ENCODE measurements at regions not wholly inside any gene's neighbourhood (a gene's known extent, or its start where the extent isn't known, plus 50 kb on each side); places are given as distances from the start of the nearest gene placed in this dataset.

- no peak for TF ChIP-seq ZBTB10 (tag by site-specific recombination; IDR thresholded peaks at IDR 0.05)
- TF ChIP-seq ZNF2 (tag by site-specific recombination; IDR thresholded peaks at IDR 0.05), result no peak
- no peak for TF ChIP-seq ZNF223 (tag by site-specific recombination; IDR thresholded peaks at IDR 0.05)
- TF ChIP-seq ZNF544 (tag by site-specific recombination; IDR thresholded peaks at IDR 0.05), result no peak
- TF ChIP-seq ZBTB17 (tag by site-specific recombination; IDR thresholded peaks at IDR 0.05), result no peak
These were observed 61.4 kb downstream of the TMEM100 start (continued) for GRCh38 chr17:55661256-55661758.

- H3K36me3 ChIP-seq (ENCODE audit: control insufficient read depth in 2 of 2, insufficient read depth in 1 of 2, low read length in 2 of 2), result no peaks in the 10 kb centered on the region
- H3K9me3 ChIP-seq (ENCODE audit: control insufficient read depth, insufficient read depth, low read depth, low read length), result no peaks in the 10 kb centered on the region
- CTCF ChIA-PET, result interaction anchor here (1.4 to 1.9 kb wide), 2 partner anchors 74 to 134 kb away, joined by 4 to 10 read pairs; no protein-coding TSS in a partner anchor
- no peak for TF ChIP-seq ZNF488 (tag by site-specific recombination; IDR thresholded peaks at IDR 0.05)
- peak; percentile 50; the same call in 1 of the 2 replicates for TF ChIP-seq PRDM6 (tag by site-specific recombination; IDR thresholded peaks at IDR 0.05)
- TF ChIP-seq SETDB1 (IDR thresholded peaks at IDR 0.05; ENCODE audit: insufficient read length, low read length), result peak; percentile 15
- no peak overlapping the region for H3K27ac ChIP-seq (ENCODE audit: extremely low read depth, low read depth, low read length)
- H3K4me3 ChIP-seq (ENCODE audit: low read depth, low read length), result no peak overlapping the region
- H3K4me1 ChIP-seq (ENCODE audit: control insufficient read depth, insufficient read depth, low read length), result peaks cover 5% of the 10 kb centered on the region; the same call in 1 of the 2 replicates
- POLR2A ChIA-PET, result no interaction called here
These were observed 62.3 kb downstream of the TMEM100 start for GRCh38 chr17:55660178-55660886.

GRCh38 chr17:55659661-55660060 lies 63.0 kb downstream of the TMEM100 start:
- peaks cover 5% of the 10 kb centered on the region; the same call in 1 of the 2 replicates for H3K4me1 ChIP-seq (ENCODE audit: control insufficient read depth, insufficient read depth, low read length)

GRCh38 chr17:55655777-55656176 lies 66.9 kb downstream of the TMEM100 start:
- Histone ChIP-seq H3K9me3 (ENCODE audit: control insufficient read depth, insufficient read depth, low read depth, low read length) (no peaks in the 10 kb centered on the region), H3K36me3 (ENCODE audit: control insufficient read depth in 2 of 2, insufficient read depth in 1 of 2, low read length in 2 of 2) (no peaks in the 10 kb centered on the region), H3K27ac (ENCODE audit: extremely low read depth, low read depth, low read length) (no peak overlapping the region), H3K4me3 (ENCODE audit: low read depth, low read length) (no peak overlapping the region), H3K4me1 (ENCODE audit: control insufficient read depth, insufficient read depth, low read length) (peaks cover 5% of the 10 kb centered on the region; the same call in 1 of the 2 replicates)
- POLR2A ChIA-PET, result no interaction called here
- no peak for TF ChIP-seq GLIS2 (tag by site-specific recombination; IDR thresholded peaks at IDR 0.05)
- no peak for TF ChIP-seq PRDM10 (tag by site-specific recombination; IDR thresholded peaks at IDR 0.05)
- no peak for TF ChIP-seq ZNF596 (tag by site-specific recombination; IDR thresholded peaks at IDR 0.05)
- no peak for TF ChIP-seq ZNF48 (tag by site-specific recombination; IDR thresholded peaks at IDR 0.05)
- TF ChIP-seq ZNF704 (tag by site-specific recombination; IDR thresholded peaks at IDR 0.05), result no peak
- no peak for TF ChIP-seq ZNF223 (tag by site-specific recombination; IDR thresholded peaks at IDR 0.05)
- CTCF ChIA-PET, result interaction anchor here (0.6 kb wide), 1 partner anchor 360 kb away, joined by 3 read pairs; no protein-coding TSS in a partner anchor

More at GRCh38 chr17:55659661-55660060, 63.0 kb downstream of the TMEM100 start:
- TF ChIP-seq ZNF266 (tag by site-specific recombination; IDR thresholded peaks at IDR 0.05; ENCODE audit: low read depth) (no peak), ZNF239 (tag by site-specific recombination; IDR thresholded peaks at IDR 0.05) (no peak), ZSCAN30 (tag by site-specific recombination; IDR thresholded peaks at IDR 0.05) (no peak), SP7 (tag by site-specific recombination; IDR thresholded peaks at IDR 0.05) (no peak), GLIS1 (tag by site-specific recombination; IDR thresholded peaks at IDR 0.05) (no peak), ZEB2 (tag by site-specific recombination; IDR thresholded peaks at IDR 0.05) (no peak)
- CTCF ChIA-PET, result interaction anchor here (1.4 to 1.9 kb wide), 2 partner anchors 74 to 133 kb away, joined by 4 to 10 read pairs; no protein-coding TSS in a partner anchor
- no peak overlapping the region for H3K27ac ChIP-seq (ENCODE audit: extremely low read depth, low read depth, low read length)
- no peaks in the 10 kb centered on the region for H3K9me3 ChIP-seq (ENCODE audit: control insufficient read depth, insufficient read depth, low read depth, low read length)
- no peaks in the 10 kb centered on the region for H3K36me3 ChIP-seq (ENCODE audit: control insufficient read depth in 2 of 2, insufficient read depth in 1 of 2, low read length in 2 of 2)
- H3K4me3 ChIP-seq (ENCODE audit: low read depth, low read length), result no peak overlapping the region
- POLR2A ChIA-PET, result no interaction called here

Measured in HEK293 (cell line).